AG10803 (cell line): ENCODE measurements at regions not wholly inside any gene's neighbourhood (a gene's known extent, or its start where the extent isn't known, plus 50 kb on each side); places are given as distances from the start of the nearest gene placed in this dataset.

Experiments used
- DNase-seq: peaks from one replicate; pipeline ENCODE4 v3.0.0; 2010; ENCODE audit warnings: low read depth
- H3K4me3 ChIP-seq: 2 replicates; pipeline ENCODE4 v1.5.1; 2011; ENCODE audit warnings: mild to moderate bottlenecking, low read length, control low read depth
- TF ChIP-seq, protein P1 (sequence below): conservative IDR thresholded peaks from 2 replicates; pipeline ENCODE4 v1.5.1; 2011; ENCODE audit warnings: mild to moderate bottlenecking, low read length, control low read depth, inconsistent platforms

DNA sequence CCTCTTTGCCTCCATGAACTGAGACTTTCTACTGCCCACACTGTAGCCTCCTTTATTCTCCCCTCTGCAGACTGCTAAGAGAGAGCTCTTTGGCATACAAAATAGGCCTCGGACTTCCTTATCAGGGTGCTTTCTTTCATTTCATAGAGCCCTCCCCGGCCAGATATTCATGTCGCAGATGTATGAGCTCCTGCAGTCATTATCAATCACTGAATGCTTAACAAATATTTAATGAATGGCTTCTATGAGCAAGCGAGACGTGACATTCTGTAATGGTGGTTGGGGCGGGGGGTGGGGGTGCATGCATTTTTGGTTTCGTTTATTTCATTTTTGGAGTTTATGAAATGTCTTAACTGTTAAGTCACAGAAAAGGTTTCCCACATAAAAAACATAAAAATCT, 344.8 kb upstream of the KAZN start:
- no peak for DNase-seq
- H3K4me3 ChIP-seq = no peak overlapping the region
- TF ChIP-seq, protein P1, sequence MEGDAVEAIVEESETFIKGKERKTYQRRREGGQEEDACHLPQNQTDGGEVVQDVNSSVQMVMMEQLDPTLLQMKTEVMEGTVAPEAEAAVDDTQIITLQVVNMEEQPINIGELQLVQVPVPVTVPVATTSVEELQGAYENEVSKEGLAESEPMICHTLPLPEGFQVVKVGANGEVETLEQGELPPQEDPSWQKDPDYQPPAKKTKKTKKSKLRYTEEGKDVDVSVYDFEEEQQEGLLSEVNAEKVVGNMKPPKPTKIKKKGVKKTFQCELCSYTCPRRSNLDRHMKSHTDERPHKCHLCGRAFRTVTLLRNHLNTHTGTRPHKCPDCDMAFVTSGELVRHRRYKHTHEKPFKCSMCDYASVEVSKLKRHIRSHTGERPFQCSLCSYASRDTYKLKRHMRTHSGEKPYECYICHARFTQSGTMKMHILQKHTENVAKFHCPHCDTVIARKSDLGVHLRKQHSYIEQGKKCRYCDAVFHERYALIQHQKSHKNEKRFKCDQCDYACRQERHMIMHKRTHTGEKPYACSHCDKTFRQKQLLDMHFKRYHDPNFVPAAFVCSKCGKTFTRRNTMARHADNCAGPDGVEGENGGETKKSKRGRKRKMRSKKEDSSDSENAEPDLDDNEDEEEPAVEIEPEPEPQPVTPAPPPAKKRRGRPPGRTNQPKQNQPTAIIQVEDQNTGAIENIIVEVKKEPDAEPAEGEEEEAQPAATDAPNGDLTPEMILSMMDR = no peak

DNA sequence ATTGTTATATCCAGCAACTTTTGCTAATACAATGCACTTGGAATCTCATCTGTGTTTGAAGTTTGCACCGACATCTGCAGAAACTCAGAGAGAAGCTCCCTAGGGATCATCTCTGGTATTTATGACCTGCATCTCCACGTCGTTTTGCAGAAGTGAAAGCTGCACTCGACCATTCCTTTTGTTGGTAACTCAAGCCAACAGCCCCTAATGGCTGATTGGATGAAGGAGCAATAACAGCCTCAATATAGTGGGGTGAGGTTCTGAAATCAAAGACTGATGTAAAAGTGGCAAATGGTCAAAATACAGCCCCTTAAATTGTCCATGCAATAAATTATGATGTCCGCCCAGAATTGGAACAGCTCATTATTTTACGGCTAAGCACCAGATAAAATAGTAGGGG, 344.2 kb upstream of the KAZN start:
- H3K4me3 ChIP-seq = no peak overlapping the region

DNA sequence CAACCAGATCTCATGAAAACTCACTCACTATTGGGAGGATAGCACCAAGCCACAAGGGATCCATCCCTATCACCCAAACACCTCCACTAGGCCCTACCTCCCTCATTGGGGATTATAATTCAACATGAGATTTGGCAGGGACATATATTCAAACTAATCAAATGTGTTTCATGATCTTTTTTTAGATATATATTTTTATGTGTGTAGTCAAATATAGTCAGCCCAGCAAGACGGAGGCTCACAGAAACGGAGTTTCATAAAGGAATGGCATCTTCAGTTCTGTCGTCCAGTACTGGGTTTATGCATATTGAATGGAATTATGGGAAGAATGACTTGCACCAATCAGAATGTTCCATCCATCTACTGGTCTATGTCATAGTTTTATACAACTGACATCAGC, 343.3 kb upstream of the KAZN start:
- no peak for DNase-seq
- TF ChIP-seq, protein P1 = no peak
- no peak overlapping the region for H3K4me3 ChIP-seq

More for the DNA sequence above, 344.2 kb upstream of the KAZN start:
- TF ChIP-seq, protein P1 = no peak
- peak; percentile 15 for DNase-seq

DNA sequence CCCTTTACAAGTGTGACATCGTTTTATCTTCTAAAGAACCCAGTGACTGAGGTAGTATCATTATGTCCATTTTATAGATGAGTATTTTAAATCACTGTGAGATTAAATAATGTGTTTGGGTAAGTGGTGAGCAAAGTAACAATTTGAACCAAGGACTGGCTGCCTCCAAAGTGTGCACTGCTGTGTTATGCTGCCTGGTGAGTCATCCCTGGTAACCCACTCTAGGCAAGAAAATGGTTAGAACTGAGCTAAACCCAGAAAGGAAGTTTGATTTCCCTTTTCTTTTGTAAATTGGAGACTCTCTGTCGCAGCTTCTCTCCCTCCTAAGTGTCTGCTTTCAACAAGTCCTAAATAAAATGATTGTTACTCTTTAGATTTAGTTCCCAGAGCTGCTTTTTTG, 342.8 kb upstream of the KAZN start:
- no peak overlapping the region for H3K4me3 ChIP-seq
- TF ChIP-seq, protein P1 = no peak
- peak; percentile 3 for DNase-seq

DNA sequence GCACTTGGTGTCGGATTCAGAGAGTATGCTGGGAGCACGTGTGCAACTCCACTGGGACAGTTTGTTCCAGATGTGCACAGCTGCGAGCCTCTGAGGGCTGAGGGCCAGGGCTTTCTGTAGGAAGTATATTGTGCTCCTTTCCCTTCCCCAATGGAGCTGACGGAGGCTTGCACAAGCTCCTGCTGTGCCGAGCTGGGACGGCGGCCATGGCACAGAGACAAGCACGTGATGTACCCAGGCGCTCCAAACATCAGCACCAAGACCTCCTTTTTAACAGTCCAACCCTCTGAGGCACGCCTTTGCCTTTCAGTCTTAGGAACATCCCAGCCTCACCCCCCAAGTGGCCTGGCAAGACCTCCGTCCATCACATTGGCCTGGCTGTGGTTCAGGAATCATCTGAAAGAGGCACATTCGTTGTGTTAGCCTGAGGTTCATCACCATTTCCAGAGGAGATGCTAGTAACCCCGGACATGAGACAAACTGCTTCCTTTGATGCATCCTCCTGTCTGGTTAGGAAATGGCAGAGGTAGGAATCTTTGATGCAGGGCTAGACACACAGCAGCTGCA, 339.2 kb upstream of the KAZN start:
- TF ChIP-seq, protein P1 = no peak
- H3K4me3 ChIP-seq = no peak overlapping the region
- peak; percentile 26 for DNase-seq

DNA sequence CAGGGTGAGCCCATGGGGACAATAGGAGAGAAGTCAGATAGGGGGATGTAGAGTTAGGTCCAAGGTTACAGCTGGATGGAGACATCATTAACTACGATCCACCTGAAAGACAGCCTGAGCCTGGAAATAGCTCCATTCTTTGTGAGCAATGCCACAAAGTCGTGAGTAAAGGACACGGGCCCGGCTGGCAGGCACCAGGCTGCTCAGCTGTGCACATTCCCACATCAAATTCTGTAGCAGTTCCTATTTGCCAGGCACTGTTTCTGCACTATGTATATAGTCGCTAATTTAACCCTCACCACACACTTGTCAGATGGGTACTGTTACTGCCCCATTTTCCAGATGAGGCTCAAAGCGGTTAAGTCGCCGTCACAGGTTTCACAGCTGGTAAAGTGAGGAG, 338.0 kb upstream of the KAZN start:
- TF ChIP-seq, protein P1 = no peak
- DNase-seq = no peak
- H3K4me3 ChIP-seq = no peak overlapping the region

DNA sequence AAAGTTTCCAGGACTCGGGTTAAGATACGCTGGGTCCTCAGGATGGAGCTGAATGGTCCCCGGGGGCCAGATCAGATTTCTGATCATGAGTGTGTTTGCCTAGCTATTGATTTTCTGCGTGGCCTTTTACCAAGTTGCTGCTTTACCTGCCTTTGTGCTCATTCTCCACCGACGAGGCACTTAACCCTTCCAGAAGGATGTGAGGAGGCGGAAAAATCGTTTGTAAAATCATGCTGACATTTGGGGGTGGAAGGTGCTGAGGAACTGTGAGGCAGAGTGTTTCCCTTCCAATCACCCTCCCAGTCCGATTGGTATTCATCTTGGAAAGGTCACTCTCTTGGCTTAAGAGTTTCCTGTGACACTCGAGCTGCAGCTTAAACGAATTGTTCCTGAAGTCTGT, 337.1 kb upstream of the KAZN start:
- DNase-seq = no peak
- TF ChIP-seq, protein P1 = no peak
- no peak overlapping the region for H3K4me3 ChIP-seq
